Right cardiac atrium (tissue), 5 donors: ENCODE measurements at regions not wholly inside any gene's neighbourhood (a gene's known extent, or its start where the extent isn't known, plus 50 kb on each side); places are given as distances from the start of the nearest gene placed in this dataset.

Experiments used
- ATAC-seq, 2 donors: fragments of 200-7000 bp; cut with Tn5 transposase; one replicate each; pipeline versions ENCODE4 v1.8.0 to v1.9.1; 2020; ENCODE audit warnings: moderate library complexity in 2 of 2, mild to moderate bottlenecking in 1 of 2
- DNase-seq, 3 donors: peaks; one replicate each; pipeline ENCODE4 v3.0.0-alpha.2; 2020
- H3K27ac ChIP-seq: one replicate; pipeline ENCODE4 v1.5.1; 2013; ENCODE audit warnings: mild to moderate bottlenecking, low read length, control low read depth, moderate library complexity
- H3K27me3 ChIP-seq: one replicate; pipeline ENCODE4 v1.6.1; 2013; ENCODE audit not compliant: control insufficient read depth, insufficient read depth
- H3K4me1 ChIP-seq: one replicate; pipeline ENCODE4 v1.6.1; 2013; ENCODE audit warnings: low read length; ENCODE audit not compliant: control insufficient read depth, insufficient read depth
- H3K4me3 ChIP-seq: one replicate; pipeline ENCODE4 v1.5.1; 2013; ENCODE audit warnings: low read length, control low read depth
- H3K9me3 ChIP-seq: one replicate; pipeline ENCODE4 v1.6.1; 2013; ENCODE audit warnings: low read length; ENCODE audit not compliant: control insufficient read depth
- WGBS: extraction: QIAGEN DNeasy Blood & Tissue Kit; methylation state at CpG from one replicate; pipeline ENCODE4 v1.1.7; 2013; 5-methylcytosine and 5-hydroxymethylcytosine counted together
- intact Hi-C, 4 donors: fragments of 100-400 bp; cut with DNase I; formaldehyde crosslinking; loops; one replicate each; pipeline versions ENCODE4 v1.11.0 to v1.14.0; 2022 to 2023
- donor health status: healthy with polysubstance abuse.
- donor health status: DM: no; HTN: yes; CAD: no.
- donor health status: DM: no; HTN: no; CAD: no.
- donor health status: DM: no; HTN: yes; CAD: no; lungs with severe emphysema.
- donor health status: DM: yes; HTN: yes; CAD: no.

- no peak overlapping the region for H3K27ac ChIP-seq
- intact Hi-C loops = no loop called here
- H3K9me3 ChIP-seq = no peaks in the 10 kb centered on the region
- 79% methylated on average over 7 of the region's 7 CpGs for WGBS
- no peak overlapping the region for H3K4me3 ChIP-seq
- DNase-seq (no peak), ATAC-seq (no peak)
- H3K27me3 ChIP-seq = no peaks in the 10 kb centered on the region
- no peaks in the 10 kb centered on the region for H3K4me1 ChIP-seq
Observed at GRCh38 chr12:125956186-125956585, 891.0 kb downstream of the AACS start.

DNA sequence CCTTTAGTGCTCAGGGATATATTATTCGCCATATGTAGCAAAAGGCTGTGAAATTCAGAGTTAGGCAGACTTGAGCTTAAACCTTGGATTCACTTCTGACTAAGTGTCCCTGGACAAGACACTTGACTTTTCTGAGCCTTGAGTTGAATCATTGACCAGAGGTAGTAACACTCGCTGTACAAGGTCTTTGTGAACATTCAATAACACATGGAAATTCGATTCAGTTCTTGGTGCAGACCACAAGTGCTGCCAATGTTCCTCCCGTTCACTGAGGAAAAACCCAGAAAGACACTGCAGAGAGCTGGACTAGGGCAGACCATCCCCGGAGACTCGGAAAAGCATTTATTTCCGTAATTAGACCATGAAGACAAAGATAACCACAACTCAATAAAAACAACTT is 901.4 kb downstream of the AACS start:
- DNase-seq (no peak), ATAC-seq (no peak)
- intact Hi-C loops = no loop called here
- H3K4me1 ChIP-seq = no peaks in the 10 kb centered on the region
- H3K27ac ChIP-seq = no peak overlapping the region
- no peaks in the 10 kb centered on the region for H3K27me3 ChIP-seq
- 81% methylated on average over 7 of the region's 7 CpGs for WGBS
- H3K9me3 ChIP-seq = no peaks in the 10 kb centered on the region
- no peak overlapping the region for H3K4me3 ChIP-seq

DNA sequence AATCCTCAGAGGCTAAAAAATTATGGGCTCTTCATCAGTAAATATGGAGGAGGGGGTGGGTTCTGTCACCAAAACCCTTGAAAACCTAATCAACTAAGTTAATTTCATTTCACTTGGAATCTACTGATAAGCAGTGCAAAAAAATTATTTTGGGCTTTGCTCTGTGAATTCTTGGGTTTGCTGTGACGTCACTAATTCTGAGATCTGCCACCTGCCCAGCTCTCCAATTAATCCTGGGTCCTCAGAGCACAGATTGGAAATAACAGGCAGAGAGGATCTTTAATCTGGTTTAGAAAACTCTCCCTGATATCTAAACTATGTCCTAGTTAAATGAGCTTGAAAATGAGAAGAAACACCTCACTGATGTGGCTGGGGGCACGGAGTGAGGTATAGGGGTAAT is 903.2 kb downstream of the AACS start:
- Histone ChIP-seq H3K9me3 (no peaks in the 10 kb centered on the region), H3K4me1 (no peaks in the 10 kb centered on the region), H3K27me3 (no peaks in the 10 kb centered on the region), H3K4me3 (no peak overlapping the region), H3K27ac (no peak overlapping the region)
- no peak for ATAC-seq
- intact Hi-C loops = no loop called here
- 66% methylated on average over 2 of the region's 2 CpGs for WGBS
- DNase-seq = no peak

- Histone ChIP-seq H3K27ac (no peak overlapping the region), H3K9me3 (no peaks in the 10 kb centered on the region), H3K27me3 (no peaks in the 10 kb centered on the region), H3K4me1 (no peaks in the 10 kb centered on the region), H3K4me3 (no peak overlapping the region)
- no peak for ATAC-seq
- 86% methylated on average over 3 of the region's 3 CpGs for WGBS
- no peak for DNase-seq
- intact Hi-C loops = no loop called here
Observed at GRCh38 chr12:125971981-125972380, 906.7 kb downstream of the AACS start.

DNA sequence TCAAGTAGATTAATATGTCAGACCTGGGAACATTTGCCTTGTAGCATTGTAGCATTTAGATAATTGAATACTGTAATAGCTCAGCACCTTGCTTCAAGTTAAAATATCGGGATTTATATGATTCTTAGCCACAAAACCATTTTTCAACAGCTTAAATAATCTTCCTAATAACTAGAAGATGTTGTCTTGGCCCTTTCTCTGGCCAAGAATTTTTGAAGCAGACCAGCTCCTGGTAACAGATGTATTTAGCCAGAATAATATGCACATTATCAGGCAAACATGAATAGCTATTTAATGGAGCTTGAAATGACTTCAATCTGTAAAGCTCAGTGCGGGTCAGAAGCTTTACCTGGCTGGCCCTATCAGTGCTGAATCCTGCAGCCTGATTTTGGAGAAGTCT is 913.1 kb downstream of the AACS start:
- no peaks in the 10 kb centered on the region for H3K9me3 ChIP-seq
- DNase-seq = no peak
- H3K4me1 ChIP-seq = no peaks in the 10 kb centered on the region
- no peak overlapping the region for H3K4me3 ChIP-seq
- H3K27ac ChIP-seq = no peak overlapping the region
- intact Hi-C loops = no loop called here
- ATAC-seq = no peak
- no peaks in the 10 kb centered on the region for H3K27me3 ChIP-seq
- 62% methylated on average over 2 of the region's 2 CpGs for WGBS

DNA sequence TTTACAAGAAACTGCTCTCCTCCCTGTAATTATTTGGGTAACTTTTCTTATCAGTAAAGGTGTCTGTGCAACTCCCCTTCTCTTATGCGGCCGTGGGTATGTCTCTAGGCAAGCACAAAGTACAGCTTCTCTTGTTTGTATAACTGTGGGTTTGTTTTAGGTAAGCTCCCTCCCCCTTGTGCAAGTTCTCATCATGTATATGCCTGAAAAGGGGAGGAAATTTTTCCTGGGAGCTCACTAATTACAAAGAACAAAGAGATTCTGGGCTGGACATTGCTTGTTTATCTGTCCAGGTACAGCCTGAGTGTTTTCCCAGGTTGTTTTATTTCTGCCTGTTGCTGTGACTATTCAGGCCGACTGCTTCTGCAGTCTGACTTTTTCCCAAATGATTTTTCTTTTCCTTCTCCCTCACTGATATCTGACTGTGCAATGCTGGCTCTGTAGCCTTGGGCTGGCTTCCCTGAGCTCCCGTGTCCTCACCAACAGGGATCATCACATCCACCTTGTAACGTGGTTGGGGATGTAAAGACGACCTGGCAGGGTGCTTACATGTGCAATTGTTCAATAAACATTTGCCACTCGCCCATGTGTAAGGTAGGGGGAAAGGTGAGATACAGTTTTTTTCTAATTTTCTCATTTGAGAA is 916.5 kb downstream of the AACS start:
- intact Hi-C loops = loop anchor here in 1 of 4 donors (10.0 kb wide), 1 partner anchor 447 kb away; no protein-coding TSS in a partner anchor
- 44% methylated on average over 7 of the region's 7 CpGs for WGBS

GRCh38 chr12:125983094-125983783 is 918.0 kb downstream of the AACS start:
- H3K27me3 ChIP-seq = no peaks in the 10 kb centered on the region

More for the DNA sequence above, 916.5 kb downstream of the AACS start:
- no peak for DNase-seq
- Histone ChIP-seq H3K27ac (no peak overlapping the region), H3K4me1 (no peaks in the 10 kb centered on the region), H3K27me3 (no peaks in the 10 kb centered on the region), H3K9me3 (no peaks in the 10 kb centered on the region), H3K4me3 (no peak overlapping the region)
- no peak for ATAC-seq

DNA sequence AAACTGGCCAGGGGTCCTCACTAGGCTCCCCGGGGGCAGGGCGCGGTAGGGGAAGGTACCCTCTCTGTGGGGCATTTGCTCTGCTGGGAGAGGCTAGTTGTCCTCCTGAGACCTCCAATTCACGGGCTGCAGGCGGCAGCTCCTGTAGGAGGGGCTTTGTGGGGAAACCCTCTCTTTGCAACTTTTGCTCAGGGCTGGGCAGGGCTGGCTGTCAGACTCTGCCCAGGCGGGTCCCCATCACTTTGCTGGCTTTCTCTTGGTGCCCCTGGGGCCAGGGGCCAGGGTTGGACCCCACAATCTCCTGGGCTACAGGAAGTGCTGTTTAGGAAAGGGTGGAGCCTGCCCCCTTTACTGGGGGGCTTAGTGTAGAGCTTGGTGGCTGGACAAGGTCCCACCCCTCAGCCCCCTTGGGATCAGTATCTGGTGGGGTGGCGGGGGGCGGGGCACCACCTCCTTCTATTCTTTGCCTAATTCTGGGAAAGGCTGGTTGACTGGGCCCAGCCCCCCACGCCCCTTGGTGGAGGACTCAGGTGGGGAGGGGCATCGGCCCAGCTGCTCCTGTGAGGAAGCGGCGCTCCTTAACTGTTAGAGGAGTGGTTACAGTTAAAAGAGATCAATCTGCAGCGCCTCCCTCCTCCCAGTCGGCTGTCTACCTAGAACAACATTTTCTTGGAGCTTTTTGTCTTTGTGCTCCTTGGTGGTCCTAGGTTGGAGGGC is 918.7 kb downstream of the AACS start:
- Histone ChIP-seq H3K4me3 (peak overlapping the region; percentile 46), H3K27ac (no peak overlapping the region), H3K9me3 (no peaks in the 10 kb centered on the region), H3K4me1 (no peaks in the 10 kb centered on the region), H3K27me3 (no peaks in the 10 kb centered on the region)
- peak; percentile 39 to 64 for ATAC-seq
- intact Hi-C loops = loop anchor here in 1 of 4 donors (10.0 kb wide), 1 partner anchor 449 kb away; no protein-coding TSS in a partner anchor
- 3% methylated on average over 14 of the region's 14 CpGs for WGBS
- DNase-seq = peak in 1 of 3 donors; percentile 12

More at GRCh38 chr12:125983094-125983783, 918.0 kb downstream of the AACS start:
- peak overlapping the region; percentile 34 for H3K27ac ChIP-seq
- H3K4me3 ChIP-seq = peak overlapping the region; percentile 46
- ATAC-seq (peak; percentile 88 to 91), DNase-seq (peak; percentile 44 to 75 (median 74))
- no peaks in the 10 kb centered on the region for H3K9me3 ChIP-seq
- 2% methylated on average over 24 of the region's 24 CpGs for WGBS
- intact Hi-C loops = loop anchor here in 1 of 4 donors (10.0 kb wide), 1 partner anchor 448 kb away; no protein-coding TSS in a partner anchor
- no peaks in the 10 kb centered on the region for H3K4me1 ChIP-seq

- Histone ChIP-seq H3K4me3 (no peak overlapping the region), H3K27ac (no peak overlapping the region), H3K27me3 (no peaks in the 10 kb centered on the region), H3K4me1 (no peaks in the 10 kb centered on the region), H3K9me3 (no peaks in the 10 kb centered on the region)
- ATAC-seq = no peak
- no peak for DNase-seq
- intact Hi-C loops = loop anchor here in 1 of 4 donors (10.0 kb wide), 1 partner anchor 454 kb away; no protein-coding TSS in a partner anchor
- 90% methylated on average over 4 of the region's 4 CpGs for WGBS
Observed at GRCh38 chr12:125988545-125988944, 923.3 kb downstream of the AACS start.

DNA sequence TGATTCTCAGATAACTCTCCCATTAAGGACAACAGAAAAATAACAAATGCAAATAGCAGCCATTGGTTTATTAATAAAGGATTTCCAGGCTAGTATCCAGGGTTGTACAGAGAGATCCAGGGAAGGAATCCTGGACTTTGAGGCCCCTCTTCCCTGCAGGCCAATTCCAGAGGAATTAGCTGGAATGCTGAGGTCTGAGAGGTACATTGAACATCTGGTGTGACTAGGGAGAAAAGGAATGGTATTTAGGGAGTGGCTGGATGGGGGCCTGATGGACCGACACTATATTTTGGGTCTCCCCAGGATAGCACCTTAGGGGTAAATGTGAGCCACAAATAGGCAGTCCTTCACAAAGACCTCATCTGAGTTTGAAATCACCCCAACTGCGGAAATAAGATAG is 924.5 kb downstream of the AACS start:
- H3K27ac ChIP-seq = no peak overlapping the region
- no peak for DNase-seq
- H3K27me3 ChIP-seq = no peaks in the 10 kb centered on the region
- no peak overlapping the region for H3K4me3 ChIP-seq
- no peaks in the 10 kb centered on the region for H3K4me1 ChIP-seq
- H3K9me3 ChIP-seq = no peaks in the 10 kb centered on the region
- WGBS = 78% methylated on average over 2 of the region's 2 CpGs
- intact Hi-C loops = loop anchor here in 1 of 4 donors (10.0 kb wide), 1 partner anchor 455 kb away; no protein-coding TSS in a partner anchor
- no peak for ATAC-seq

DNA sequence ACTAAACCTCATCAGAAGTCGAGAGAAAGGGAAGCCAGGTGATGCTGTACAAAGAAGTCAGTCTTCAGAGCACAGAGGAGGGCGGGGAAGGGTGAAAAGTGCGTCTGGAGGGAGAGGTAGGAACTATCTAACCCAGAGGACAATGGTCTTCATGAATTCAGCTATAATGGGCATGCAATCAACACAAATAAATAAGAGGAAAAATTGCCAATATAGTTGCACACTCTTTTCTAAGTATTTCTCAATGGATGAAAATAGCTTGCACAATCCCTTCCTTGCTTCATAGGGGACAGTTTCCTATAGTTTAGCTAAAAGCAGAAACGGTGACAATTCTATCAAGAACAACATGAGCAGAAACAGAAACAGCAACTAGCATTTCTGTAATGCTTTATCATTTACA is 931.2 kb downstream of the AACS start:
- no peaks in the 10 kb centered on the region for H3K9me3 ChIP-seq
- no peaks in the 10 kb centered on the region for H3K27me3 ChIP-seq
- no peak overlapping the region for H3K4me3 ChIP-seq
- ATAC-seq (no peak), DNase-seq (no peak)
- no peaks in the 10 kb centered on the region for H3K4me1 ChIP-seq
- no peak overlapping the region for H3K27ac ChIP-seq
- 54% methylated on average over 4 of the region's 4 CpGs for whole genome bisulfite sequencing
- intact Hi-C loops = no loop called here
